ENCODE measurements at regions not wholly inside any gene's neighbourhood (a gene's known extent, or its start where the extent isn't known, plus 50 kb on each side); places are given as distances from the start of the nearest gene placed in this dataset.

DNA sequence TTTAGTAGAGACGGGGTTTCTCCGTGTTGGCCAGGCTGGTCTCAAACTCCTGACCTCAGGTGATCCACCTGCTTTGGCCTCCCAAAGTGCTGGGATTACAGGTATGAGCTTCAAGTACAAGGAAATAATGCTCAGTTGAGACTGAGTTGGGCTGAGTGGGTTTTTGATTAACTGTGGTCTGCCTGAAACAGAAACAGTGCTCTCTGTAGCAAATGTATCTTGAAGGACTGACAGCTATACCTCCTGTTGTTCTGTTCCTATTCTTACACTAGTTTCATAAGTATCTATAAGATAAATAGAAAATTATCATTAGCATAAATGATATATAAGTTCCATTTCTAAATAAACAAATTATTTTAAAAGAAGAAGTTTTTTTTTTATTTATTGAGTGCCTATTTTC is 142.8 kb upstream of the PTPRK start:
- dilution Hi-C loops (cut with MboI; ENCODE audit: extremely low pct_ligation_motif_present, low sequenced_read_pairs) = no loop called here
- H3K36me3 ChIP-seq (ENCODE audit: control insufficient read depth in 2 of 2, extremely low read depth in 1 of 2, insufficient read depth in 2 of 2, low read length in 2 of 2) = no peaks in the 10 kb centered on the region
- no peaks in the 10 kb centered on the region for H3K9me1 ChIP-seq (ENCODE audit: control insufficient read depth, extremely low read depth, insufficient read depth, low read length)
- H3K79me2 ChIP-seq (ENCODE audit: control insufficient read depth, insufficient read depth, low read length) = no peaks in the 10 kb centered on the region
- H3K27ac ChIP-seq (ENCODE audit: control insufficient read depth, insufficient read depth, low read length) = no peak overlapping the region
- H3K9ac ChIP-seq (ENCODE audit: control insufficient read depth, extremely low read depth, insufficient read depth, low read length) = no peak overlapping the region
- no peaks in the 10 kb centered on the region for H3K9me3 ChIP-seq (ENCODE audit: control insufficient read depth, low read depth, low read length)
- H3K4me1 ChIP-seq (ENCODE audit: control insufficient read depth, extremely low read depth, insufficient read depth, low read length) = peaks cover 17% of the 10 kb centered on the region
- no peaks in the 10 kb centered on the region for H3K27me3 ChIP-seq (ENCODE audit: control insufficient read depth, extremely low read depth, insufficient read depth, low read length)
- H2AFZ ChIP-seq (ENCODE audit: control insufficient read depth, low read length) = no peak overlapping the region
- H4K20me1 ChIP-seq (ENCODE audit: control insufficient read depth, extremely low read depth, insufficient read depth, low read length) = no peaks in the 10 kb centered on the region
- TF ChIP-seq EZH2 (IDR thresholded peaks at IDR 0.05; ENCODE audit: low read length) = no peak
- TF ChIP-seq, protein P1, sequence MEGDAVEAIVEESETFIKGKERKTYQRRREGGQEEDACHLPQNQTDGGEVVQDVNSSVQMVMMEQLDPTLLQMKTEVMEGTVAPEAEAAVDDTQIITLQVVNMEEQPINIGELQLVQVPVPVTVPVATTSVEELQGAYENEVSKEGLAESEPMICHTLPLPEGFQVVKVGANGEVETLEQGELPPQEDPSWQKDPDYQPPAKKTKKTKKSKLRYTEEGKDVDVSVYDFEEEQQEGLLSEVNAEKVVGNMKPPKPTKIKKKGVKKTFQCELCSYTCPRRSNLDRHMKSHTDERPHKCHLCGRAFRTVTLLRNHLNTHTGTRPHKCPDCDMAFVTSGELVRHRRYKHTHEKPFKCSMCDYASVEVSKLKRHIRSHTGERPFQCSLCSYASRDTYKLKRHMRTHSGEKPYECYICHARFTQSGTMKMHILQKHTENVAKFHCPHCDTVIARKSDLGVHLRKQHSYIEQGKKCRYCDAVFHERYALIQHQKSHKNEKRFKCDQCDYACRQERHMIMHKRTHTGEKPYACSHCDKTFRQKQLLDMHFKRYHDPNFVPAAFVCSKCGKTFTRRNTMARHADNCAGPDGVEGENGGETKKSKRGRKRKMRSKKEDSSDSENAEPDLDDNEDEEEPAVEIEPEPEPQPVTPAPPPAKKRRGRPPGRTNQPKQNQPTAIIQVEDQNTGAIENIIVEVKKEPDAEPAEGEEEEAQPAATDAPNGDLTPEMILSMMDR (optimal IDR thresholded peaks at IDR 0.05 in 1 of 3, IDR thresholded peaks at IDR 0.05 in 1 of 3, conservative IDR thresholded peaks at IDR 0.05 in 1 of 3; ENCODE audit: extremely low read depth in 1 of 3, insufficient read depth in 2 of 3, low read length in 3 of 3) = no peak
- FAIRE-seq (no peak), DNase-seq (ENCODE audit: low read depth, low spot score) (no peak)
- H3K4me3 ChIP-seq (ENCODE audit: control insufficient read depth in 2 of 3, extremely low read depth in 1 of 3, insufficient read depth in 2 of 3, low read depth in 1 of 3, low read length in 3 of 3) = no peak overlapping the region
- no peak overlapping the region for H3K4me2 ChIP-seq (ENCODE audit: control insufficient read depth, extremely low read depth, insufficient read depth, low read depth, low read length)

DNA sequence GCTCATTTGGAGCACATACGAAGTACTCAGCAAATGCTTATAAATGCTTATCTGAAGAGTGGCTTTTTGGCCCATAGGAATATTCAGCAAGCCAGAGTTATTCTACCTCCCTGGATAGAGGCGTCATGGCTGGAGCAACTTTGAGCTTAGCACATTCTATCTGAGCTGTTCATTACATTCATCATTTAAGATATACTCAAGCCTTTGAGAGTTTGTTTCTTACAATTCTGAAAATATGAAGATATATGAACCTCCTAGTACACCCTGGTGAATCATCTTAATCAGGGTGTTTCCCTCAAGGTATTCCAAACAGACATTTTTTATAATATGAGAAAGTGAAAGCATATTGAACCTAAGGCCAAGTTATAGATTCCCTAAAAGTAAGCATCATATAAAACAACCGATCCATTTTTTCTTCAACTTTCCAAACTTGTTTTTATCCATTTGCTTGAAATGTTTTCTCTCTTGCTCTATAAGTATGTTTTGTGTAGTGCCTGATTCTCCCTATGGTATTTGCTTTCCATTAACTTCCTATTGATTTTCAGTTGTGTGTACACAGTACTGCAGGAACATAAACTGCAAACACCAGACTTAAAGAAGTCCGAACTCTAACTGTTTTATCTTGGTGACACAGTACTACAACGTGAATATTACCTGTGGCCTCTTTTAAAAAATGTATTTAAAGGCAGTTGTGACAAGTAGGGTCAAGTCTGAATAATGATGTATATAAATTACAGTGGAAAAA is 139.7 kb upstream of the PTPRK start:
- no peaks in the 10 kb centered on the region for H3K9me3 ChIP-seq (ENCODE audit: control insufficient read depth, low read depth, low read length)
- H3K4me1 ChIP-seq (ENCODE audit: control insufficient read depth, extremely low read depth, insufficient read depth, low read length) = peaks cover 36% of the 10 kb centered on the region
- no peaks in the 10 kb centered on the region for H3K9me1 ChIP-seq (ENCODE audit: control insufficient read depth, extremely low read depth, insufficient read depth, low read length)
- H3K4me3 ChIP-seq (ENCODE audit: control insufficient read depth in 2 of 3, extremely low read depth in 1 of 3, insufficient read depth in 2 of 3, low read depth in 1 of 3, low read length in 3 of 3) = peak overlapping the region in 2 of 3 experiments; percentile 22
- H3K79me2 ChIP-seq (ENCODE audit: control insufficient read depth, insufficient read depth, low read length) = no peaks in the 10 kb centered on the region
- peak overlapping the region; percentile 88 for H3K4me2 ChIP-seq (ENCODE audit: control insufficient read depth, extremely low read depth, insufficient read depth, low read depth, low read length)
- TF ChIP-seq EZH2 (IDR thresholded peaks at IDR 0.05; ENCODE audit: low read length) = no peak
- TF ChIP-seq, protein P1 (optimal IDR thresholded peaks at IDR 0.05 in 1 of 3, IDR thresholded peaks at IDR 0.05 in 1 of 3, conservative IDR thresholded peaks at IDR 0.05 in 1 of 3; ENCODE audit: extremely low read depth in 1 of 3, insufficient read depth in 2 of 3, low read length in 3 of 3) = no peak
- H3K27ac ChIP-seq (ENCODE audit: control insufficient read depth, insufficient read depth, low read length) = peak overlapping the region; percentile 72
- dilution Hi-C loops (cut with MboI; ENCODE audit: extremely low pct_ligation_motif_present, low sequenced_read_pairs) = no loop called here
- no peak for DNase-seq (ENCODE audit: low read depth, low spot score)
- no peaks in the 10 kb centered on the region for H3K27me3 ChIP-seq (ENCODE audit: control insufficient read depth, extremely low read depth, insufficient read depth, low read length)
- peak overlapping the region; percentile 39 for H3K9ac ChIP-seq (ENCODE audit: control insufficient read depth, extremely low read depth, insufficient read depth, low read length)
- FAIRE-seq = peak; percentile 75
- peak overlapping the region; percentile 85 for H2AFZ ChIP-seq (ENCODE audit: control insufficient read depth, low read length)
- H4K20me1 ChIP-seq (ENCODE audit: control insufficient read depth, extremely low read depth, insufficient read depth, low read length) = no peaks in the 10 kb centered on the region
- H3K36me3 ChIP-seq (ENCODE audit: control insufficient read depth in 2 of 2, extremely low read depth in 1 of 2, insufficient read depth in 2 of 2, low read length in 2 of 2) = no peaks in the 10 kb centered on the region
